ENCODE measurements at regions not wholly inside any gene's neighbourhood (a gene's known extent, or its start where the extent isn't known, plus 50 kb on each side); places are given as distances from the start of the nearest gene placed in this dataset.

GRCh38 chr11:109864151-109864661, 229.0 kb upstream of the ZC3H12C start:
- no peak for DNase-seq (ENCODE audit: low spot score)

- no peak for DNase-seq (ENCODE audit: low spot score)
These were observed 228.2 kb upstream of the ZC3H12C start for GRCh38 chr11:109864834-109865547.

- DNase-seq (ENCODE audit: low spot score) = peak; percentile 33
These were observed 227.5 kb upstream of the ZC3H12C start for GRCh38 chr11:109865548-109866186.

- DNase-seq (ENCODE audit: low spot score) = no peak
These were observed 225.4 kb upstream of the ZC3H12C start for GRCh38 chr11:109867784-109868183.

- no peak for DNase-seq (ENCODE audit: low spot score)
These were observed 223.7 kb upstream of the ZC3H12C start for GRCh38 chr11:109869536-109869935.

GRCh38 chr11:109870297-109870696, 222.9 kb upstream of the ZC3H12C start:
- no peak for DNase-seq (ENCODE audit: low spot score)

GRCh38 chr11:109877043-109877442, 216.1 kb upstream of the ZC3H12C start:
- DNase-seq (ENCODE audit: low spot score) = no peak

- DNase-seq (ENCODE audit: low spot score) = no peak
These were observed 208.7 kb upstream of the ZC3H12C start for GRCh38 chr11:109884501-109884900.

- DNase-seq (ENCODE audit: low spot score) = no peak
These were observed 208.2 kb upstream of the ZC3H12C start for GRCh38 chr11:109885006-109885405.

- DNase-seq (ENCODE audit: low spot score) = no peak
These were observed 200.8 kb upstream of the ZC3H12C start for GRCh38 chr11:109892321-109892794.

- DNase-seq (ENCODE audit: low spot score) = no peak
These were observed 198.9 kb upstream of the ZC3H12C start for GRCh38 chr11:109894242-109894641.

GRCh38 chr11:109898592-109898991, 194.6 kb upstream of the ZC3H12C start:
- DNase-seq (ENCODE audit: low spot score) = no peak

- no peak for DNase-seq (ENCODE audit: low spot score)
These were observed 190.3 kb upstream of the ZC3H12C start for GRCh38 chr11:109902764-109903433.

- DNase-seq (ENCODE audit: low spot score) = no peak
These were observed 181.7 kb upstream of the ZC3H12C start for GRCh38 chr11:109911488-109911887.

GRCh38 chr11:109914038-109914437, 179.2 kb upstream of the ZC3H12C start:
- no peak for DNase-seq (ENCODE audit: low spot score)

- DNase-seq (ENCODE audit: low spot score) = no peak
These were observed 178.2 kb upstream of the ZC3H12C start for GRCh38 chr11:109914809-109915653.

- no peak for DNase-seq (ENCODE audit: low spot score)
These were observed 166.3 kb upstream of the ZC3H12C start for GRCh38 chr11:109926941-109927340.

- DNase-seq (ENCODE audit: low spot score) = no peak
These were observed 163.9 kb upstream of the ZC3H12C start for GRCh38 chr11:109929308-109929707.

- DNase-seq (ENCODE audit: low spot score) = no peak
These were observed 160.1 kb upstream of the ZC3H12C start for GRCh38 chr11:109933126-109933525.

- DNase-seq (ENCODE audit: low spot score) = no peak
These were observed 159.0 kb upstream of the ZC3H12C start for GRCh38 chr11:109934151-109934550.

GRCh38 chr11:109936661-109937180, 156.5 kb upstream of the ZC3H12C start:
- DNase-seq (ENCODE audit: low spot score) = no peak

- no peak for DNase-seq (ENCODE audit: low spot score)
These were observed 155.2 kb upstream of the ZC3H12C start for GRCh38 chr11:109937968-109938367.
